ENCODE measurements at regions not wholly inside any gene's neighbourhood (a gene's known extent, or its start where the extent isn't known, plus 50 kb on each side); places are given as distances from the start of the nearest gene placed in this dataset.

DNA sequence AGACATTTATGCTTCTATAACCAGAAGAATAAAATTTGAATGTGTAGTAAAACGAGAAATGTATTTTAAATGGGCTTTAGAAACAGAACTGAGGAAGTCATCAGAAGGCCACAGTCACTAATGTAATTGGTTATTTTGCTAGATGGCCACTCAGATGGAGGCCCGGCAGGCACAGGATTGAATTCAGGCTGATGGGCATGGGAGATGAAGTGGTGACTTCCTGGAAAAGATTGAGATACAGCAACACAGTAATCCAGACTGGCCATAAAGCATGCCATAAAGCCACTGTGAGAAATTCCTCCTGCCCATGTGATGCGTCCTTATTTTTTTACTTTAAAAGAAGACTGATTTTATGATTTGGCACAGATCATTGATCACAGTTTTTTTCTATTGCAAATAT, 297.7 kb downstream of the ICOS start:
- no peak for DNase-seq (ENCODE audit: low read depth)

DNA sequence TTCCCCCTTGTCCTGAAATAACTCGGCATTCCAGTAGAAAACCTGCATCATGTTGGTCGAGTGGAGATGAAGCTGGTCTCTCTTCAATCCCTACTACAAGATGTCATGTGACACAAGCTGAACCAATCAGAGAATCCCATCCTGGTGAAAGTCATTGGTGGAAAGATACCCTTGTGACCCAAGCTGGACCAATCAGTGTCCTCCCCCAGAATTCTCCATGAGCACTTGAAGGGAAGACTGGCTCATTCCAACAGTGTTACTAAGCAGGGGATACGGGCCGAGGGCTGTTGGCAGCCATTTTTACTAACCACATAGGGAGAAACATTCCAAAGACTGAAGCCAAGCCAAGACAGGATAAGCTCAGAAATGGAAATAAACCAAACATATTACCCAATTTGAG, 298.3 kb downstream of the ICOS start:
- no peak for DNase-seq (ENCODE audit: low read depth)

DNA sequence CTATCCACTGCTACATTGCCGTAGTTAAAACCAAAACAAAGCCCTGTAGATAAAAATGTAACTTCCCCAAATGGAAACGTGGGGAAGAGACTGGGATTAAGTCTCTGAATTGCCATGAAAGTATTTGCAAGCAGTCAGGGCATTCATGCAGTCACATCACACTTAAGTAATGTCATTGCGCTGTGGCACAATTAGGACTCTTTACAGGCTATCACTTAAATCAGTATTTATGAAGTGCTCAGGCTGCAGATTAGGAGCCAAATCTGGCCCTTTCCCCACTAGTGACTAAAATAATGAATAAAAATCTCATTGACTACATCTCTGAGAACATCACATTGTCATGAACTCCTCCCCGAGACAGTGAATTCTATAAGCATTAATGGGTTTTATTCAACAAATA, 300.9 kb downstream of the ICOS start:
- no peak for DNase-seq (ENCODE audit: low read depth)

DNA sequence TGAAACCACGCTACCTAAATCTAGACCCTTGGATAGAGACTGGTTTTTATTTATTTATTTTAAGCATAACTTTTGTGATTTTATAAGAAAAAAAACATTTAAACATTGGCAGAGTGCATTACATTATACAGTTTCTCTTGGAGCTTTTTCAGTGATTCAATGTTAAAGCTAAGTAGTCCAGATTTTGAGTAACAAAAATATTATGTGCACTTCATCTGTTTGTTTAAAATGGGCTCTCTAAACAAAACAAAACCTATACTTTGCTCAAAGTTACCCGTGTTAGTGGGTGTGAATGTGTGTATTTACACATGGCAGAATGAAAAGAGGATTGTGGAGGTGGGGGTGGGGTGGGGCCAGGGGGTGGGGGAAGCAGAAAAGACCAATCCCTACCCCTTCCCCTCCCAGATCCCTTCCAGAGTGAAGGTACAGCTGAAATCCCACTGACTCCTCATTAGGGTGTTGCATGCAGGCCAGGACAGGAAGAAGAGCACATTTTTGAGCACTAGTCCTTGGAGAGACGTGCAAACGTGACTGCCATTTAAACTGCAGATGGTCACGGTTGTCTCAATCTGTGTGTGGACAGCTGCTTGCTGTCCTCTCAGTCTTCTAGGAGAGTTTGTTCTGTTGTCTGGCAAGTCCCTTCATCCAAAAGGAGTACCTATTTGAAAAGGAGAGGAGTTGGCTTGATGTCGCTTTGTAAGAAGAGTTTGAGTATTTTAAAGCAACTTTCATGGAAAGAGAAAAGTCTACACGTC, 303.0 kb downstream of the ICOS start:
- DNase-seq (ENCODE audit: low read depth) = no peak

DNA sequence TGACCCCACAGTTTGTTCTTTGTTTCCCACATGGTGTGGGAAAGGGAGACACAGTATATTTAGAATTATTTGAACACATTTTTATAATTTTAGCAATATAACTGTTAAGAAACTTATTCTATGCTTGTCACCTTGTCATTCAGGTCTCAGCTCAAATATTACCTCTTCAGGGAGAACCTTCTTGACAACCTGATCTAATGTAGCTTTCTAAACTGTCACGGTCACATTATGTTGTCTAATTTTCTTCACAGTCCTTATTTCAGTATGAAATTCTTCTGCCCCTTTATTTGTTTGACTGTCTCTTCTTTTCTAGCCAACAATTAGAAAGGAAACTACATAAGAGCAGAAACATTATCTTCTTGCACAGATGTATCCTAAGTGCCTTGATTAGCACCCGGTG, 304.3 kb upstream of the PARD3B start:
- no peak for DNase-seq (ENCODE audit: low read depth)

DNA sequence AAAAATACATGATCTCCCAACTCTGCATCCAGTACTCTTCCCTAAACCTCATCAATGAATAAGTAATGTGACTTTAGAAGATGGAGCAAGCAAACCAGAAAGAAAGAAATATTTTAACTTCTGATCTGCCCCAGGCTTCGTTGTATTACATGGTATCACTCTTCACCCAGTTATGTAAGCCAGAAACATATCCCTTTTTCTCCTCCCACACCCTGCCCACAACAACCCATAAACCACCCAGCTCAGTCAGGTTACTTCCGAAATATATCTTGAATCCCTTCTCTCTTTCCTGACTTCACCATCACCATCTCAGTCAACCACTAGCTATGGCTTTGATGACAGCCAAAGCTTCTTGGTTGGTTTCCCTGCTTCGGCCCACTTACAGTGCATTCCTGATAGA, 295.8 kb upstream of the PARD3B start:
- no peak for DNase-seq (ENCODE audit: low read depth)

DNA sequence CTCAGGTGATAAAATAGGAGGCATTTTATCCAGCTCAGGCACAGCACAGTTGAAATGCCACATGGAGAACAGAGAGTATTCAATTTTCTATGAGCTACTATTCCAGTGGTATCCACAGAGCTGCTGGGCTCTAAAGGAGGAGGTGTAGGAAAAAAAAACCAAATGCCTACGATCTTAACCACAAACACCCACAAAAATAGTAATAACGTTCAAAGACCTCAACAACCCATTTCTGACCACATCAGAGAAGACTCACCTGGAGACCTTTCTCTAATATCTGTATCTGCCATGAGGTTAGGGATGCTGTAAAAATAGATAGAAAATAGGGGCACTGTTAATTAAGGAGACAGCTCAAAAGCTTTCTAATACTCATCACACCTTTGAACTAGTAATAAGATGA, 294.6 kb upstream of the PARD3B start:
- no peak for DNase-seq (ENCODE audit: low read depth)

DNA sequence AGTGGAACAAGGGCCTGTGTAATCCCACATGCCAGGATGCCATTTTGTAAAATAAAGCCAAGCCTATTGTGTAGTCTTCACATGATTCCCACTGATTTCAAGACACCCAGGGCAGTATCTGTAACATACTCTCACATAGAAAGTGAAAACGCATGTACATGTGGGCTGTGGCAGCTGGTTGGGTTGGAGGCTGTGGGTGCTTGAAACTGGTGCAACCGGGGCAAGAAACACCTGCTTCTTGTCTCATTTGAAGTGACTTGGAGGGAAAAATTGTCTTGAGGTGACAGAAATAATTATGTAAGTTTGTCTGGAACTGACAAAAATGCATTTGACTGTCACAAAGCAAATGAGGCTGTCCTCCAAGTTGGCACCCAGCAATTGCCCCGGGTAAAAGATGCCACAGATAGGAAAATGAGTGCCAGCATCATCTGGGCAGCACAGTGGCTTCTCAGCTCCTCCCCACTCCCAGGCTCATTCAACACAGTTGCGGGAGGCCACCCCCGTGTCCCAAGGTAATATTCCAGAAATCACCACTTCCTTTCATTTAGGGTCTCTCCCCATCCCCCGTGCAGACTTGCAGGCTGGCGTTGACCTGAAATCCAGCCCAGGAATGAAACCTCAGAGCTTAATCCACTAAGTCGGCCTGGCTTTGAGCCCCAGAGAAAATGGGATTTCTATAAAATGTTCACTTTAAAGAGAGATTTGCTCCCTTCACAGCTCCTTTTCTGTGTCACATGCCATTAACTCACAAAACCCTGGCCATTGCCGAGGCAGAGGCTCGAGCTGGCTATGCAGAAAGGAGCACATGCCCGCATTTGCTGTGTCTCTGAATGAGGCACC, 293.9 kb upstream of the PARD3B start:
- DNase-seq (ENCODE audit: low read depth) = no peak

DNA sequence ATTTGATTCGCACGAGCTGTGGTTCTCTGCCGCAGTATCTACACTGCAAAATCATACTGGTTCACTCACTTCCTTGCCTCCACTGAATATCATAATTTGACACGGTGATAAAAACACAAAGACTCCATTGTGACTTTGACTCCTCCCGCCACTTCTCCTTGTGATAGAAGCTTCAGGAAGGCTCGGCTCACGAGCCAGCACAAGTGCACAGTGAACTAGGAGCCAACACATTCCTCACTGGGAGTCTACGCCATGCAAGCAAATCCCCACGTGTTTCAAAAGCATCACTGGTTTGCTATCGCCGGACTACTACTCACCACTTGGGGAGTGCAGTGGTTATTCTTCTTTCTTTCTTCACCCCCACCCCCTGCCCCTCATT, 293.3 kb upstream of the PARD3B start:
- no peak for DNase-seq (ENCODE audit: low read depth)

DNA sequence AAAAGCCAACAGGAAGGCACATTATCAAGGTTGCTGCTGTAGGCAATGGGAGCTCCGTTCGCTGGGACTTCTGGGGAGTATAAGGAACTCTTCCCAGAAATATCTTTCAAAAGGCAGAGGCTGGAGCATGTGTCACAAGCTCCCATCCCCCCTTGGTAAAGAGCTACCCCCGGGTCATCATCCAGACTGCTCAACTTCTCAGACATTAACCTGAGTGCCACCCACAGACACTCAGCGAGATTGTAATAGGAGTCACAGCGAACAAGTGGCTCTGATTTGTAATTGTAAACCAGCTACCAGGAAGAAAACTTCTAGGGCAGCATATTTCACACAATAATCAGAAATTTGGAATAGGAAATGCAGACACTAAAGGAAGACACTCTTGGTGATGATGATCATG, 290.2 kb upstream of the PARD3B start:
- DNase-seq (ENCODE audit: low read depth) = no peak

DNA sequence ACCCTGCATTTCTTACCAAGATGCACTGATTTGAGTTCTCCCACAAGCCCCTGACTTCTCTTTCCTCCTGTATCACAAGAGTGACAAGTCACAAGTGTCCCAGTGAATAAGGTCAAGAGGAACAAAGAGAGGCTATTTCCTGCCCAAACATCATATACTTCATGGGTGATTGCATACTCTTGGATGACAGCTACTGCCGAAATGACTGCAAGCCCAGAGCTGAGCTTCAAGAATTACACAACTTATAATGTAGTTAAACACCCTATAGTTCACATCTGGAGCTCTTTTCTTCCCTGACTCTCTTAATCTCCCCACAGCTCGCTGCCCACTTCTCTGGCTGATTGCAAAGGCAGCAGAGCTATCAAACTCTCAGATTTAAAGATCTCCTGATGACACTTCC, 289.7 kb upstream of the PARD3B start:
- no peak for DNase-seq (ENCODE audit: low read depth)

DNA sequence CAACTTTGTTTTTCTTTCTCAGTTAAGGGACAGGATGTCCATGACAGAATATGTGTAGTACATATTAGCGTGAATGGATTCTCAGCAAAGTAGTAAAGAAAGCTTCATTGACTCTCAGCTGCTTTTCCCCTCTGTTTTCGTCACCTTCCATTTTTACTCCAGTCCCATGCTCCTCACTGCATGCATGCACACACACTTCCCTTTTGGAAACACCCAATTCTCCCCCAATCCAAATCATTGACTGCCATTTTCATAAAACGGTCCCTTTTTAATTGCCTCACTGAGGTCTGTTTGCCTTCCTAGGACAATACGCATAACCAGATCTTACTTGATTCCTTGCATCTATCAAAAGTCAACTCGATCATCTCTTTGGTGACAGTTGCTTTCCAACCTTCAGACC, 287.5 kb upstream of the PARD3B start:
- DNase-seq (ENCODE audit: low read depth) = no peak

DNA sequence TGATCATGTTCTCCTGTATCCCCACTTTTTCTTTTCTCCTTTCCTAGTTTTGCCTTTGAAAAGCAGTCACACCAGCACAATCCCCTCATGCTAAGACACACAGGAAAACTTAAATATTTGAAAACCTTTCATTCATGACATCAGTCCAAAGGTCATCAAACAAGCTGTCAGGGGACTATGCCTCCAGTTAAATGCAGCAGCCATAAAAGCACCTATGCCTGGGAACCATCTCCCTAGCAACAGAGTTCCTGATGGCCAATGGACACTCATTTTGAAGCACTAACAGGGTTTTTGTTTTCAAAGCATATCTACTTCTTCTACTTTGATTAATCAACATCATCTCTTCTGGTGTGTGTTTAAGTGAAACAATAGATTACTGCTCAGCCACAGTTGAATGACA, 286.4 kb upstream of the PARD3B start:
- DNase-seq (ENCODE audit: low read depth) = no peak

DNA sequence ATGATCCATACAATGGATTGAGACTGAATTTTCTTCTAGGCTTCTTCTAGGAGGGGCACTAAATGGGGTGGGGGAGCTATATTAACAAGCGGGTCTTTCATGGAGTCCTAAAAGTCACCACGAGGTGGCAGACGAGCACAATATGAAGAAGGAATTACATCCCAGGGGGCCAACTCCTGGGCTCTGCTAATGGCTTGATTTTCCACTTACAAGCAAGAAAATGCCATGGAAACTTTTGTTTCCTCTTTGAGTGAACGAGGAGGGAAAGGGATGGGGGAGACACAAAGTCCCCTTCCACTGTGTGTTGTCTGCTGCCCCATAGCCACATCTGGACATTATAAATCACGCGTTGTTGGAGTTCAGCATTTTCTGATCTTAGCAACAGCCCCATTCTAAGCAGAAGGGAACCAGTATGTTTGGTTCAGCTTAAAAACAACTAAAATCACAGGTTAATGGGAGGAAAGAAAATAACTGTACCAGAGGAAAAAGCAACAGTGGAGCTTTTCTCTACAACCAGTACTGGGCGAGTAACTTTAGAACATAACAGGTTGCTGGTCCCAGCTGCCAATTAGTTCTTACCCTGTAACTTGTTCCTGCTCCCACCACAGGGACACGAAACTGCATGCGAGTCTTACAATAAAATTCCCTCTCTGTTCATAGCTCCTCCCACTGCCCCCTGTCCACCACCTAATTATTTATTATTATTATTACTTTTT, 285.0 kb upstream of the PARD3B start:
- DNase-seq (ENCODE audit: low read depth) = no peak

DNA sequence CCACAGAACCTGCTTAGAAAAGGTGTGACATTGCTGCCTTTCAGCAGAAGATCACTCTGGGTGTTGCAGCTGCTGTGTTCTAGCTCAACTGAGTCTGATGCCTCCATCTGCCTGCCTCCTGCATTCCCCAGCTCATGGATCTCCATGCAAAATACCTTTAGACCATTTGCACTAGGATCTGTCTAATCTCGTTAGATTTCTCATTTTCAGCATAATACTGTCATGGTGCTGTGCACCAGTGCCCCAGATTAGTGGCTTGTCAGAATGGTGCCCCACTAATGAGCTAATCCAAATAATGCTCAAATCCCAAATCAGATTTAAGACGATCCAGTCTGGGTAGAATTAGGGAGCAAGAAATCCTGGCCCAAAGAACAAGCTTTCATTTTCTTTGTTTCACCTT, 284.4 kb upstream of the PARD3B start:
- no peak for DNase-seq (ENCODE audit: low read depth)

DNA sequence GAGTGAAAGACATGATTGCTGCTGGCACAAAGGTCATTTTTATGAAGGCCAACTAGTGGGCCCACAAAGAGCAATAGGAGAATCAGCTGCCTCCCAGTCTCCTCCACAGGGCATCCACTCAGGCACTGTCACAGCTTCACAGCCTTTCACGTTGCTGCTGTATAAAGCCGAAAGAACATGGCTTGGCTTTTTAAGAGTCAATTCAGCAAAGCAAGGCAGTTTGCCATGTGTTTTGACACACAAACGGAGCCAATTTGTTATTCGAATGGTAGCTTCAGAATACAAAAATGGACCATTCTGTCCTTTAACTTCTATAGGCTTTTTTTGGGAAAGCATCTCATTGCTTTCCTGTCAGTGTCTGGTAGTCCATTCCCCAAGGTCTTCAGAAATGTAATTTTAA, 283.4 kb upstream of the PARD3B start:
- DNase-seq (ENCODE audit: low read depth) = no peak

DNA sequence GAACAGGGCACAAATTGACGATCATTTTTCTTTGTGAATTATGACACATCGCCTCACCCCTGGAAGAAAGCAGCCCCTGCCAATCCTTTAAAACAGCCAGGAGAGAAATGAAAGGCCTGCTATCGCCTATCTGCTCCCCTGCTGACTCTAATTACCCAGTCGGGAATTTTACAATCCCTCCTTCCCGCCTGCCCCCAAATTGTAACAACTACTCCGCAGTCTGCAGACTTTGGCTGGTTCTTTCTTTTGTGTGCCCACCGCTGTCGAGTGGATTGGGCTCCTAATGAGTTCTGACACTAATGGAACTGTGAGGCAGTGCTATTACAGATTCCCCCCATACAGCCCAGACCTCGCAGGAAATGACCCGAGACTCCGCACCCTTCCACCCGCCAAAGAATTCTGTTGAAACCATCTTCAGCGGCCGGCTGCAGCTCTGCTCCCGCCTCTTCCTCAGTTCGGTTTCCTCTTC, 281.2 kb upstream of the PARD3B start:
- no peak for DNase-seq (ENCODE audit: low read depth)

DNA sequence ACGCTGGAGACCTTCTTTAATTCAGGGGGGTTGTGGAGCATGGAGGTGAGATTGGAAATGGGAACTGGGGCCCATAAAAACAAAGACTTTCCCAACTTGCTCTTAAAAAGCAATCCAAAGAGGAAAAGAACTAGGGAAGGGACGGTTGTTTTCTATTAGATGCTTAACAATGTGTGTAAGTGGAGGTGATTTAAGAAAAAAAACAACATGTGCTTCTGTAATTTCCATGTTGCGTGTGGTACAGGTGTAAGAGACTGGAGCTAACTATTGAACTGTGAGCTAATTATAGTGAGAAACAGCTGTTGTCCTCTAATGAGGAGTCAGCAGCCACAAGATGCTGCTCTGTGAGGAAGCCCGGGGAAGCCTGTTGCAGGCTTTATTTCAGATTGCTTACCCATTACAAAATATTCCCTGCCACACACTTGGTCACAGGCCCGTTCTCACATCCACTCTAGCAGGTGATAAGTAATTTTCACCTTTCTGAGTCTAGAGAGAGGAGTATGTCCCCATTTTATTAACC, 280.6 kb upstream of the PARD3B start:
- no peak for DNase-seq (ENCODE audit: low read depth)

DNA sequence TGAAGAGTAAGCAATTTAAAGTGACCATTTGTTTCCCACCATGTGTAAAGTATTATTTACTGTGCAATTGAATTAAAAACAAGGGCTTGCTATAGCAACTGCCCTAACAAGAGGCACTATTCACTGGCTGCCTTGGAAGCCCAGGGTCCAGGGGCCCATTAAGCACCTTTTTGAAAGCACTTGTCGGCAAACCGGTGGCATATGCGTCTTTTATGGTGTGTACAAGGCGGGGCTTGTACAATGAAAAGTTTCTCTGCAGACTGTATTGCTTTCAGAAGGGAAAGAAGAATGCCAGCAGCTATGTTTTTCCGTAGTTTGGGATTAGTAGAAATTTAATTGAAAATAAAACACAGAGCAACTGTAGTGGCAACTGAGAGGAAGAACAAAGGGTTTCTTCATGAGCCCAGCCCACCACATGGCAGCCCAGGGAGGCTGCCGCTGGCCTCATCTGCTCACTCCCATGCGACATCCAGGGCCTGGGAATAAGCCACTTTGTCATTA, 279.5 kb upstream of the PARD3B start:
- DNase-seq (ENCODE audit: low read depth) = no peak

DNA sequence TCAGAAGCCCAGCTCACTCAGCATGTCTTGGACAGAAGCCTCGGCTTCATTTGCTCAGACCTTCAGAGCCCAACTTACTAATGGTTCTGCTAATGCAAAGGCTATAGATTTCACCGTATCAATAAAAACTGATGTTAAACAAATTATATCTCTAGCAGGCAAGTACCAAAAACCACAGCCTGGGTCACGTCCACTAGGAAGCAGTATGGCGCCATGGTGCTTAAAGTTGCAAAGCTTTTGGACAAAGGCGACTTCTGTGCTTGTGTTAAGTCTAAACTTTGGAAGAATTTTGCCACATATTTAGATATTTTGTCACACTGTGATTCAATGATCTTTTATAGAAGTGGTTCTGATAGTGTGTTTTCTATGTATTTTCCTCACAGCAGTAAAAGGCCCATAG, 276.8 kb upstream of the PARD3B start:
- DNase-seq (ENCODE audit: low read depth) = no peak

DNA sequence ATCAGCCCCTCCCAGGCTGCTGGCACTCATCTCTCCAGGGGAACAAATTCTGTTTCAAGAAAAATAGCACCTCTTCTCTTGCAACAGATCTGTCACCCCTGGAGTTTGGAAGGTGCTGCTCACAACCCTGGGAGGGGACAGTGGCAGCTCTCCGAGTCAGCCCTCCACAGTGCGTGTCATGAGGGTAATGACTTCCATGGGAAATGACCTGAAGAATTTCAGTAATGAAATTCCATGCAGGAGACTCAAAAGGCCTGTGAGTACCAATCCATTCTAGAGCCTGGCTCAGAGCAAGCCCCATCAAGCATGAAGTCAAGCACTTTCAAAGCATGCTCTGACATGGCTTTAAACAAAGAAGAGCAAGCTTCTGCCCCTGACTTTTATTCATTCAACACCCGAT, 276.3 kb upstream of the PARD3B start:
- no peak for DNase-seq (ENCODE audit: low read depth)

DNA sequence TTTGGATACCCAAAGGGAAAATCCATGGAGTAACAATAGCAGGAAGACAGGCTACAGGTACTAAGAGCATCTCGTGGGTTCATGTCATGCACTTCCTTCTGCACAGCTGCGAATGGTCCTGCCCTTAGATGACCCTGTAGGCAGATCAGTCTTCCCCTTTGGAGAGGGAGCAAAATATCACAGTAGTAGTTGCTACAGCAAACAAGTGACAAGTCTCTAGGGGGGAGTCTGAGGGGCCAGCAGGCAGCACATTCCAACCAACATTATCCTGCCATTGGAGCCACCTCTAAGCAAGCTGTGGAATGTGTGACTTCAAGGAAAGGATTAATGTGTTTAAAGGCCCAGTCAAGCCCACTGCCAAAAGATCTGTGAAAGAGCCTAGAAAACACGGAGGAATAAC, 273.2 kb upstream of the PARD3B start:
- DNase-seq (ENCODE audit: low read depth) = no peak
